Suprapubic skin (tissue), 4 donors: ENCODE measurements at regions not wholly inside any gene's neighbourhood (a gene's known extent, or its start where the extent isn't known, plus 50 kb on each side); places are given as distances from the start of the nearest gene placed in this dataset.

Experiments
- DNase-seq, 2 donors: peaks; one replicate each; pipeline ENCODE4 v3.0.0-alpha.2; 2019; ENCODE audit warnings: low spot score in 2 of 2
- H3K27ac ChIP-seq: fragments of 200-600 bp; sonication (generic); one replicate; pipeline ENCODE4 v1.5.1; 2019
- H3K27me3 ChIP-seq: fragments of 200-600 bp; sonication (generic); one replicate; pipeline ENCODE4 v1.5.1; 2019
- H3K36me3 ChIP-seq: fragments of 200-600 bp; sonication (generic); one replicate; pipeline ENCODE4 v1.5.1; 2019
- H3K4me1 ChIP-seq: fragments of 200-600 bp; sonication (generic); one replicate; pipeline ENCODE4 v1.5.1; 2019
- H3K4me3 ChIP-seq: fragments of 200-600 bp; sonication (generic); one replicate; pipeline ENCODE4 v1.5.1; 2019; ENCODE audit warnings: mild to moderate bottlenecking
- H3K9me3 ChIP-seq: fragments of 200-600 bp; sonication (generic); one replicate; pipeline ENCODE4 v1.5.1; 2019
- CTCF ChIP-seq, 2 donors: fragments of 200-600 bp in 1 of 2; fragments of 450-650 bp in 1 of 2; sonication (generic) in 1 of 2; IDR thresholded peaks; one replicate each; pipeline ENCODE4 v1.5.1; 2016 to 2019; ENCODE audit warnings: antibody characterized with exemption in 2 of 2, mild to moderate bottlenecking in 1 of 2, moderate library complexity in 1 of 2
- EP300 ChIP-seq: sonication (generic); formaldehyde crosslinking; IDR thresholded peaks from one replicate; pipeline ENCODE4 v1.6.1; 2017; ENCODE audit warnings: antibody characterized with exemption
- POLR2A ChIP-seq, 2 donors: fragments of 450-650 bp; IDR thresholded peaks; one replicate each; pipeline ENCODE4 v1.6.1; 2017; ENCODE audit warnings: antibody characterized with exemption in 2 of 2, mild to moderate bottlenecking in 2 of 2, moderate library complexity in 2 of 2
- POLR2AphosphoS5 ChIP-seq, 3 donors: sonication (generic); formaldehyde crosslinking; IDR thresholded peaks; one replicate each; pipeline ENCODE4 v1.6.1; 2017; ENCODE audit warnings: antibody characterized with exemption in 3 of 3
- WGBS: methylation state at CpG from one replicate; pipeline ENCODE4 v1.1.5; 2018; 5-methylcytosine and 5-hydroxymethylcytosine counted together

GRCh38 chr16:88323041-88323440 is 59.7 kb upstream of the ZNF469 start:
- Histone ChIP-seq H3K36me3 (no peaks in the 10 kb centered on the region), H3K4me1 (peaks cover 4% of the 10 kb centered on the region), H3K27me3 (no peaks in the 10 kb centered on the region), H3K9me3 (no peaks in the 10 kb centered on the region), H3K4me3 (no peak overlapping the region), H3K27ac (no peak overlapping the region)
- TF ChIP-seq POLR2AphosphoS5 (IDR thresholded peaks at IDR 0.05) (no peak), POLR2A (IDR thresholded peaks at IDR 0.05) (no peak), EP300 (no peak), CTCF (IDR thresholded peaks at IDR 0.05) (no peak)
- no peak for DNase-seq
- WGBS: 77% methylated on average over 5 of the region's 9 CpGs

GRCh38 chr16:88323546-88324330 is 59.0 kb upstream of the ZNF469 start:
- Histone ChIP-seq H3K9me3 (no peaks in the 10 kb centered on the region), H3K36me3 (no peaks in the 10 kb centered on the region), H3K27me3 (no peaks in the 10 kb centered on the region), H3K27ac (no peak overlapping the region), H3K4me1 (no peaks in the 10 kb centered on the region), H3K4me3 (no peak overlapping the region)
- DNase-seq: no peak
- WGBS: 97% methylated on average over 7 of the region's 15 CpGs
- TF ChIP-seq POLR2AphosphoS5 (IDR thresholded peaks at IDR 0.05): no peak
- TF ChIP-seq EP300: no peak
- TF ChIP-seq CTCF (IDR thresholded peaks at IDR 0.05): no peak
- TF ChIP-seq POLR2A (IDR thresholded peaks at IDR 0.05): no peak

- Histone ChIP-seq H3K4me1 (no peaks in the 10 kb centered on the region), H3K27ac (no peak overlapping the region), H3K36me3 (no peaks in the 10 kb centered on the region), H3K9me3 (no peaks in the 10 kb centered on the region), H3K27me3 (no peaks in the 10 kb centered on the region), H3K4me3 (no peak overlapping the region)
- DNase-seq: no peak
- WGBS: 100% methylated on average over 5 of the region's 15 CpGs
- no peak for TF ChIP-seq EP300
- no peak for TF ChIP-seq POLR2A (IDR thresholded peaks at IDR 0.05)
- TF ChIP-seq POLR2AphosphoS5 (IDR thresholded peaks at IDR 0.05): no peak
- TF ChIP-seq CTCF (IDR thresholded peaks at IDR 0.05): no peak
These were observed 57.5 kb upstream of the ZNF469 start for GRCh38 chr16:88325087-88325750.

GRCh38 chr16:88325976-88326375 is 56.8 kb upstream of the ZNF469 start:
- no peaks in the 10 kb centered on the region for H3K9me3 ChIP-seq
- no peak overlapping the region for H3K4me3 ChIP-seq
- no peak overlapping the region for H3K27ac ChIP-seq
- H3K4me1 ChIP-seq: no peaks in the 10 kb centered on the region
- no peaks in the 10 kb centered on the region for H3K27me3 ChIP-seq
- H3K36me3 ChIP-seq: no peaks in the 10 kb centered on the region
- DNase-seq: no peak
- 84% methylated on average over 3 of the region's 3 CpGs for whole genome bisulfite sequencing
- TF ChIP-seq CTCF (IDR thresholded peaks at IDR 0.05) (no peak), POLR2A (IDR thresholded peaks at IDR 0.05) (no peak), EP300 (no peak), POLR2AphosphoS5 (IDR thresholded peaks at IDR 0.05) (no peak)
